Fibroblast of skin of left biceps (primary cell): ENCODE measurements at regions not wholly inside any gene's neighbourhood (a gene's known extent, or its start where the extent isn't known, plus 50 kb on each side); places are given as distances from the start of the nearest gene placed in this dataset.

Source experiments
- DNase-seq, 2 experiments: peaks; one replicate each; pipeline ENCODE4 v3.0.0-alpha.2; 2013; ENCODE audit warnings: low read depth in 2 of 2

DNA sequence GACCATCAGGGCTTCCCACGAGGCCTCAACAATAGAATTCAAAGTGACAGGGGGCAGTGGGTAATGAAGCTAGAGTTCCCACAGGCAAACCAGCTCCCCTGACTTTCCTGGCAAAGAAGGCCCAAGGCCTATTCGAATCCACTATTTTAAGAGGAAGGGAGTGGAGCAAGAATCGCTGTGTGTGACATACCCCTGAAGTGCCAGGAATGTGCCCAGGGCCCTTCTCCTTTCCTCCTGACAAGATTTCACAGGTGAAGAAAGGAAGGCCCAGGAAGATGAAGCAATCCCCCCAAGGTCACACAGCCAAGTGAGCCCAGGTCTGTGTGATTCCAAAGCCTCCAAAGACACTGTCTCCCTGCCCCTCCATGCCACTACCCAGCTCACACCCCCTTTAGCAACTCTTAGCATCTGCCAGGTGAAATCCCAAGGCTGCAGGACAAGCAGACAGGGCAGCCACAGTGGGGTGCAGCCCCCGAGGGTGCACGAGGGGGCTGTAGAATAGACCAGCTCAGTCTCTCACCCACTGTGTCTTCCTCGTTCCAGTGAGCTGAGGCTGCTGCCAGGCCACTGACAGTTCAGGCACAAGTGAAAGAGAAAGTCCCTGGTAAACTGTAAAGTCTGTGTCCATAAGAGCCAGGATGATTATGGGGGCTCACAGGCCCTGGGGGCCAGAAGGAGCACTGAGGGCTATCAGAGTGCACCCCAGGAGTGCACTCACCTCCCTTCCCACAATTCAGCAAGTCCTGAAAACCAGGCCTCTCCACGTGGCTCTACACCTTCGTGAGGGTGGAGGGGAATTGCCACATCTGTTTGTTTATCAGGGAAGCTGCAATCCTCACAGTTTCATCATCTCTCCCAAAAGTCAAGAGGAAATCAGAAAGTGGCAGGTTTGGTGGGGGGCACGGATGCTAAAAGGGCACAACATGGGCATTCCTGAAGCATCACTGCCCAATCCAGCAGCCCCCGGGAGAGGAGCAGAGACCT, 70.8 kb upstream of the ZMIZ1 start:
- no peak for DNase-seq

- DNase-seq: no peak
Observed at GRCh38 chr10:79001082-79001885, 67.5 kb upstream of the ZMIZ1 start.

- no peak for DNase-seq
Observed at GRCh38 chr10:79002336-79002735, 66.4 kb upstream of the ZMIZ1 start.

DNA sequence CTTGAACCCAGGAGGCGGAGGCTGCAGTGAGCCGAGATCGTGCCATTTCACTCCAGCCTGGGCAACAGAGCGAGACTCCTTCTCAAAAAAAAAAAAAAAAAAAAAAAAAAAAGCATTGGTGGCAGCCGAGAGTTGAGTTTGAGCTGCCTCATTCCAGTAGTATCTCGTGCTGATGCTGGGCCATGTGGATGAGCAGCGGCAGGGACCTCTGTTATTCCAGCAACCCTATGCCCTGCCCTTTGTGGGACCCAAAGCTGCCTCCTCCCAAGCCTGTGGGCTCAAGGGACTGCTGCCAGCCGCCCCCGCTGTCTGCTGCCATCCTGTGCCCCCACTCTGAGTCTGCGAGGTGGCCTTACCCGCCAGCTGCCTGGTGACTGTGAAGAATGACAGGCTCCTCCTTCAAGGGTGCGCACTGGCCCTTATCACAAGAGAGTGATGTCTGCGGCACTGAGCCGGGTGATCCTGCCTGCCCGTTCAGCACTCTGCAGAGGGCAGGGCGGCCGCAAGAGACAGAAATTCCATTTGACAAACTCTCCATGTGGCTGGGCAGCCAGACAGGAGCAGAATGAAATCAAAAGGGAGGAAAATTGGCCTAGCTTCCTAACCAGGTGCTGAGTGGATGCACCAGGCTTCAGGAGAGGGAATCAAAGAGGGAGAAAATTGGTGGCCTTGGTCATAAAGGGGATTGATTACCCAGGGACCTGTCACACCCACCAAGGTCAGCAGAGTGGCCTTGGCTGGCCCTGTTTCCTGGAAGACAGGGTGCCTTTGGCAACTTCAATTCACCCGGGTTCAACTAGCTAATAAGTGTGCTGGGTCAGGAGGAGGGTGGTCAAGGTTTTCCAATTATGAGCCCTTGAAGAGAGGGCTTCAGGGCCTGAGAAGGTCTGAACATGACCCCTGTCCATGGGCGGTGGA, 65.3 kb upstream of the ZMIZ1 start:
- DNase-seq: no peak

DNA sequence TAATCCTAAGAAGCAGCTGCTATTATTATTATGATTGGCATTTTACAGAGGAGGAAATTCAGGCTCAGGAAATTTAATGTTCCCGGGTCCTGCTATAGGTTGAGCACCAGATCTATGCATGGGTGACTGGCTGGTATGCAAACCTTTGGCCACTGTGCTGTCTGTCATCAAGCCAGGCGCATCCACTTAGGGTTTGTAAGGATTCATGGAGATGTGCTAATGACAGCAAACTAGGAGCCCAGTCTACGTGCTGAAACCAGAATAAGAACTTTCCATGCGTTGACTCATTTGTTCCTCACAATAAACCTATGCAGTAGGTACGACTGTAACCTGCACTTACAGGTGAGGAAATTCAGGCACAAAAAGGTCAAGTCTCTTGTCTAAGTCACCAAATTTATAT, 64.5 kb upstream of the ZMIZ1 start:
- DNase-seq: no peak

GRCh38 chr10:79005126-79005810, 63.5 kb upstream of the ZMIZ1 start:
- no peak for DNase-seq

DNA sequence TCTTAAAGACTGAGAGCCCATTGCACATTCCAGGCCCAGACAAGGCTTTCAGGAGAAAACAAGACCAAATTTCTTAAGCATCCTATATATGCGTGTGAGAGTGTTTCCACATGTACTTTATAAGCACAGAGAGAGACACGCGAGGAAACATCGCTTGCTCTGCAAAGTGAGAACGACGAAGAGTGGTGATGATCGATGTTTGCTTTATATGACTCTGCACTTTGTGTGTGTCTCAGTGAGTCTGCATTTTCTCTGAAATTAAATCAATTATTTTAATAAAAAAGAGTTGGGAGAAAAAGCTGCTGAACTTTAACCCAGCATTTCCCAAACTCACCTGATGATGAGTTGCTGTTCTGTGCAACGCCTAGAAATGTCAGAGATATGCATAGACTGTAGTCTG, 61.7 kb upstream of the ZMIZ1 start:
- no peak for DNase-seq

DNA sequence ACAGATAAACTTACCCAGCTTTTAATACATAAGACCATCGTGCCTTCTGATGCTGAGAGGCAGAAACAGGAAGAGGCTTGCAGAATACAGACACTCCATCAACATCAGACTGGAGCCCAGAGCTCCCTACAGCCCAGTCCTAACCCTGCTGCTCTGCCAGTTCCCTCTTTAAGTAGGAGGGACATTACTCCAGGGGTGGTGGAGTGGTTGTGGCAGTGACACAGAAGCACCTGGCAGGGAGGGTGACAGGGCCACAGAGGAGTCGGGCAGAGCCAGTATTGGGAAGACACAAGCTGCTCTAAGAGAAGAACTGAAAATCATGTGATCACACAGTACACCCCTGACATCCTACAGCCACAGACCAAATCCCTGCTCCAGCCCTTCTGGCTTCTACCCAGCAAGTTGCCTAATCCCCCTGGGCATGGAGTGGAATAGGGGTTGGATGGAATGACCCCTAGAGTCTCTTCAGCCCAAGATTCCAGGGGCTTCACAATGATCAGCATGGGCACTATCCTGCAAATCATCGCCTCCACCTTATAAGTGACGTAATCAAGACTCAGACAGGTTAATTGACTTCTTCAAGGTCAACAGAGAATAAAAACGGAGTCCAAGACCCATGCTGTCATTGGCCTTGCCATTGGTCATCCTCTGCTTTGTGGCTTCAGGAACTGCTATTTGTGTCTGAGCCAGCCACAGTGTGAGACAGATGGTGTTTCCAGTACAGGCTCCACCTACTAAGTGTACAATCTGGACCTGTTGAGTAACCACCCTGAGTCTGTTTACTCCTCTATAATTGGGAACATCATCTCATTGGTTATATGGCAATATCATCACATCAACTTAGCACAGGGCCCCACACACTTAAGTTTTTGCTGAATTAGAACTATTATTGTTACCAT, 61.1 kb upstream of the ZMIZ1 start:
- no peak for DNase-seq

GRCh38 chr10:79009145-79009544, 59.6 kb upstream of the ZMIZ1 start:
- DNase-seq: no peak

GRCh38 chr10:79012567-79012966, 56.2 kb upstream of the ZMIZ1 start:
- DNase-seq: no peak

GRCh38 chr10:79013406-79013987, 55.3 kb upstream of the ZMIZ1 start:
- DNase-seq: no peak

DNA sequence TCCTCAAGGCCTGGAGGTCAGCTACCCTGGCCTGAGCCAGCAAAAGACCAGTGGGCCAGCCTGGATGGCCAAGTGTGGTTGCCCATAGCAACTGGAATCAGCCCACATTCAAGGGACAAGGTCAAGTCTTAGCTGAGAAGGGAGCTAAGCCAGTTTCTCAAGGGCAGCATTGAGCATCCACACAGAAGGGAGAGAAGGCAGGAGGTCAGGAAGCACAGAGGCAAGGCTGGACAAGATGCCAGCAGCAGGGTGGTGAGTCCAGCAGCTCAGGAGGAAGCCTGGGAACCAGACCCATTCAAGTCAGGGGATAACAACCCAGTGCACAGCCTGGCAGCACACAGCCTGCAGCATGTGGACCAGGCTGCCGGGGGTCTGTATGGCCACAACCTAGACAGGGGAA, 54.0 kb upstream of the ZMIZ1 start:
- no peak for DNase-seq

DNA sequence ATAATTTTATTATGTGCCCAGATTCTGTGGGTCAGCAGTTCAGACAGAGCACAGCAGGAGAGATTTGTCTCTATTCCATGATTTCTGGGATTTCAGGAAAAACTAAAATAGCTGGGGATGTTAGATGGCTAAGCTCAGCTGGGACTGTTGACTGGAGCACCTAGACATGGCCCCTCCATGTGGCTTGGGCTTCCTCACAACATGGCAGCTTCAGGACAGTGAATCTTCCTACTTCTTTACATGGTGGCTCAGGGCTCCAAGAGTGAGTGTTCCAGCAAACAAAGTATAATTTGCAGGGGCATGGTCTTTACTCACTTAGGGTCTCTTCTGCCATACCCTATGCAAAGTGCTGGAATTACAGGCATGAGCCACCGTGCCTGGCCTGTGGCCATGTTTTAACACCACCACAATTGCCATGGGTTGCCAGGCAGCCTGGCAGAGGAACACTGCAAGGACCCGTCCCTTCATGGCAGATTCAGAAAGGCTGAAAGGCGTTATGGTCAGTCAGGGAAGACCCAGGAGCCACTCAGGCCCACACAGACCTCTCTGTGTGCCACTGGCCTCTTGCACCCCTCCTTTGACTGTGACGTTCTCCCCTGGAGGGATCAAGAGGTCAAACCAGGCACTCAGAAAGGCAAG, 50.8 kb upstream of the ZMIZ1 start:
- DNase-seq: no peak

DNA sequence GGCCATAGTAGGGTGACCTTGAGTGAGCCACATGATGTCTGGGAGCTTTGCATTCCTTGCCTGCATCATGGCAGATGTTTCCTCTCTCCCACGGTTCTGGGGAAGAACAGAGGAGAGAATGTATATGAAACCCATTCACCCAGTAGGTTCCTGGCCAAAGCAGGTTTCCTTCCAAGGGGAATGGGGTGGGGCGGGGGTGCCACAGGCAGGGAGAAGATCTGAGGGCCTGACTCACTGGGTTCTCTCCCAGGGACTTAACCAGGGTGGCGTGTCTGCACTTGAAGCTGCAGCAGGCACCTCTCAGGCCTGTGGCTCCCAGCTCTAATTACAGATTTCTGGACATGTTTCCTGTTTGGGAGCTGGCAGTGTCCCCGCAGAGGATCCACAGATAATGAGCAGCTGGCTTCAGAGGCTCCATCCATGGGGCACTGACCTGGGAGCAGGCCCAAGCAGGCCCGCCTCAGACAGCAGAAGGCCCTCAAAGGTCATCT, 50.2 kb upstream of the ZMIZ1 start:
- no peak for DNase-seq
